Endothelial cell of umbilical vein (primary cell): ENCODE measurements at regions not wholly inside any gene's neighbourhood (a gene's known extent, or its start where the extent isn't known, plus 50 kb on each side); places are given as distances from the start of the nearest gene placed in this dataset.

Source experiments
- BruUV-seq: library from RNA; stranded (reverse); fragments of 400-500 nt; replicated peaks from 2 replicates; lab custom pipeline; 2021; lab: Mats Ljungman, UMichigan
- CTCF ChIA-PET: fragments of 300-600, 350-600 bp; sonication (Branson Sonifier 250); formaldehyde crosslinking; loops from one replicate; lab custom pipeline; 2021; ENCODE audit warnings: antibody characterized with exemption, inconsistent platforms; lab: Charles Lee
- POLR2A ChIA-PET: fragments of 300-600, 350-600 bp; sonication (Branson Sonifier 250); formaldehyde crosslinking; loops from one replicate; lab custom pipeline; 2021; ENCODE audit warnings: antibody characterized with exemption, inconsistent platforms; lab: Charles Lee
- DNase-seq: peaks from one replicate; pipeline ENCODE4 v3.0.0-alpha.2; 2011; ENCODE audit warnings: low read depth, low spot score
- FAIRE-seq: peaks from 2 replicates; lab custom pipeline; 2011; peaks lifted over from hg19 to GRCh38; lab: Jason Lieb, UNC
- H2AFZ ChIP-seq: 2 replicates; pipeline ENCODE4 v1.6.0; 2012; ENCODE audit warnings: low read depth, low read length, control low read depth, inconsistent platforms
- H3K27ac ChIP-seq: 2 replicates; pipeline ENCODE4 v1.5.1; 2011; ENCODE audit warnings: low read depth, mild to moderate bottlenecking, control low read depth, low read length, moderate library complexity; ENCODE audit not compliant: insufficient read depth
- H3K27me3 ChIP-seq, 2 experiments: 2 replicates each; pipeline versions ENCODE4 v1.6.0 to v1.6.1; 2011; ENCODE audit warnings: low read length in 2 of 2, mixed read lengths in 1 of 2; ENCODE audit not compliant: control insufficient read depth in 2 of 2, insufficient read depth in 2 of 2
- H3K36me3 ChIP-seq, 2 experiments: 2 replicates in 1 of 2; 3 replicates in 1 of 2; pipeline ENCODE4 v1.5.1; 2011; ENCODE audit warnings: low read length in 2 of 2, mild to moderate bottlenecking in 1 of 2, moderate library complexity in 1 of 2; ENCODE audit not compliant: control insufficient read depth in 2 of 2, insufficient read depth in 2 of 2; ENCODE audit errors: extremely low read depth in 1 of 2
- H3K4me1 ChIP-seq: 3 replicates; pipeline ENCODE4 v1.5.1; 2011; ENCODE audit warnings: mild to moderate bottlenecking, low read length; ENCODE audit not compliant: control insufficient read depth, insufficient read depth; ENCODE audit errors: extremely low read depth
- H3K4me2 ChIP-seq: 2 replicates; pipeline ENCODE4 v1.6.1; 2011; ENCODE audit warnings: low read length, control low read depth, mixed read lengths; ENCODE audit not compliant: insufficient read depth
- H3K4me3 ChIP-seq, 3 experiments: fragments of 200-600 bp in 1 of 3; sonication (generic), shearing (Covaris generic) in 1 of 3; replicated peaks in 1 of 3; 2 replicates each; pipeline ENCODE4 v1.5.1; 2011 to 2016; ENCODE audit warnings: control low read depth in 3 of 3, low read length in 3 of 3, mild to moderate bottlenecking in 2 of 3, inconsistent platforms in 1 of 3, low read depth in 1 of 3, moderate library complexity in 1 of 3; ENCODE audit not compliant: insufficient read depth in 1 of 3
- H3K79me2 ChIP-seq: 2 replicates; pipeline ENCODE4 v1.6.0; 2012; ENCODE audit warnings: low read length, inconsistent platforms; ENCODE audit not compliant: control insufficient read depth, insufficient read depth
- H3K9ac ChIP-seq: replicated peaks from 2 replicates; pipeline ENCODE3; 2011; ENCODE audit warnings: low read length, control low read depth; ENCODE audit not compliant: insufficient read depth; ENCODE audit errors: extremely low read depth
- H3K9me1 ChIP-seq: replicated peaks from 3 replicates; pipeline ENCODE4 v1.6.0; 2011; ENCODE audit warnings: mild to moderate bottlenecking, low read length; ENCODE audit not compliant: control insufficient read depth, insufficient read depth; ENCODE audit errors: extremely low read depth
- H3K9me3 ChIP-seq: replicated peaks from 2 replicates; pipeline ENCODE4 v1.5.1; 2012; ENCODE audit warnings: low read length, inconsistent platforms; ENCODE audit not compliant: control insufficient read depth, insufficient read depth
- H4K20me1 ChIP-seq: replicated peaks from 2 replicates; pipeline ENCODE3; 2011; ENCODE audit warnings: mild to moderate bottlenecking, low read length; ENCODE audit not compliant: control insufficient read depth, insufficient read depth; ENCODE audit errors: extremely low read depth
- CTCF ChIP-seq, 2 donors: IDR thresholded peaks; 1 replicate in 1 of 2; 2 replicates in 1 of 2; pipeline ENCODE4 v1.5.1; 2011; ENCODE audit warnings: low read length in 2 of 2, mild to moderate bottlenecking in 2 of 2, moderate library complexity in 2 of 2, control low read depth in 1 of 2, inconsistent platforms in 1 of 2, low read depth in 1 of 2; ENCODE audit not compliant: insufficient read depth in 1 of 2; ENCODE audit errors: extremely low read depth in 1 of 2
- EZH2 ChIP-seq: IDR thresholded peaks from 2 replicates; pipeline ENCODE4 v1.6.1; 2012; ENCODE audit warnings: borderline replicate concordance, low read depth, mild to moderate bottlenecking, moderate library complexity, low read length, inconsistent platforms; ENCODE audit not compliant: severe bottlenecking
- FOS ChIP-seq: IDR thresholded peaks from 2 replicates; pipeline ENCODE4 v1.6.1; 2011; ENCODE audit warnings: mild to moderate bottlenecking, low read length, moderate library complexity, borderline replicate concordance; ENCODE audit not compliant: insufficient read depth
- GATA2 ChIP-seq: IDR thresholded peaks from 2 replicates; pipeline ENCODE4 v1.7.0; 2011; ENCODE audit warnings: low read depth, mild to moderate bottlenecking, moderate library complexity, mixed read lengths, low read length; ENCODE audit not compliant: insufficient read length, insufficient read depth
- JUN ChIP-seq: IDR thresholded peaks from 2 replicates; pipeline ENCODE4 v1.6.1; 2011; ENCODE audit warnings: borderline replicate concordance, low read depth; ENCODE audit not compliant: insufficient read length, insufficient read depth
- MYC ChIP-seq: IDR thresholded peaks from one replicate; pipeline ENCODE4 v1.6.1; 2011; ENCODE audit warnings: mild to moderate bottlenecking, low read depth, low read length
- POLR2A ChIP-seq: IDR thresholded peaks from 2 replicates; pipeline ENCODE4 v1.6.1; 2012; ENCODE audit warnings: low read depth, mild to moderate bottlenecking, control low read depth, low read length
- POLR2AphosphoS5 ChIP-seq: IDR thresholded peaks from 2 replicates; pipeline ENCODE4 v1.6.1; 2012; ENCODE audit warnings: low read depth, mild to moderate bottlenecking, control low read depth, low read length, moderate library complexity; ENCODE audit not compliant: insufficient read depth
- dilution Hi-C: fragments of 300-500 bp; cut with MboI; formaldehyde crosslinking; loops from one replicate; pipeline ENCODE4 v1.15.0; 2019; ENCODE audit warnings: low sequenced_read_pairs; ENCODE audit not compliant: extremely low pct_ligation_motif_present
- intact Hi-C: fragments of 100-400 bp; cut with micrococcal nuclease; formaldehyde crosslinking; loops from one replicate; pipeline ENCODE4 v1.10.0; 2022
- TF ChIP-seq, protein P1 (sequence below): IDR thresholded peaks from 2 replicates; pipeline ENCODE4 v1.6.1; 2011; ENCODE audit not compliant: insufficient read depth, insufficient read length

GRCh38 chr14:89534902-89535685 lies 118.1 kb upstream of the FOXN3 start:
- Histone ChIP-seq H3K4me2 (no peak overlapping the region), H3K4me3 (no peak overlapping the region), H3K9me3 (no peaks in the 10 kb centered on the region), H4K20me1 (no peaks in the 10 kb centered on the region), H3K36me3 (no peaks in the 10 kb centered on the region), H3K9me1 (no peaks in the 10 kb centered on the region), H3K79me2 (no peaks in the 10 kb centered on the region), H3K27ac (no peak overlapping the region), H2AFZ (no peak overlapping the region), H3K27me3 (no peaks in the 10 kb centered on the region), H3K4me1 (no peaks in the 10 kb centered on the region), H3K9ac (no peak overlapping the region)
- dilution Hi-C loops (no loop called here), intact Hi-C loops (no loop called here)
- POLR2A ChIA-PET, result no interaction called here
- no peak for TF ChIP-seq POLR2A
- TF ChIP-seq MYC, result no peak
- TF ChIP-seq POLR2AphosphoS5, result no peak
- TF ChIP-seq JUN, result no peak
- TF ChIP-seq GATA2, result no peak
- TF ChIP-seq, protein P1, sequence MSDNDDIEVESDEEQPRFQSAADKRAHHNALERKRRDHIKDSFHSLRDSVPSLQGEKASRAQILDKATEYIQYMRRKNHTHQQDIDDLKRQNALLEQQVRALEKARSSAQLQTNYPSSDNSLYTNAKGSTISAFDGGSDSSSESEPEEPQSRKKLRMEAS, result no peak
- no peak for TF ChIP-seq FOS
- no peak for TF ChIP-seq EZH2
- TF ChIP-seq CTCF (IDR thresholded peaks at IDR 0.05; ENCODE audit: extremely low read depth in 1 of 2, insufficient read depth in 1 of 2, low read depth in 1 of 2, low read length in 2 of 2), result no peak
- DNase-seq, result peak; percentile 46
- FAIRE-seq, result no peak
- CTCF ChIA-PET, result interaction anchor here (0.8 to 1.5 kb wide), 5 partner anchors 8 to 494 kb away, joined by 3 to 4 read pairs (median 3); no protein-coding TSS in a partner anchor
- no TSS peak for BruUV-seq
